OCI-LY1 (cell line): ENCODE measurements at regions not wholly inside any gene's neighbourhood (a gene's known extent, or its start where the extent isn't known, plus 50 kb on each side); places are given as distances from the start of the nearest gene placed in this dataset.
A peak's percentile ranks its signal among the peaks of the same experiment; 100 is the strongest.
"Not testable (repeated sequence)": the region's sequence is repeated elsewhere in the genome, so short reads cannot be mapped to it uniquely, and the experiment has no call there.

Source experiments
- H2AFZ ChIP-seq: fragments of 200-600 bp; sonication (generic), shearing (Covaris generic); 2 replicates; pipeline ENCODE4 v1.6.0; 2014; ENCODE audit warnings: antibody characterized with exemption, mild to moderate bottlenecking, low read length
- H3F3A ChIP-seq: fragments of 200-600 bp; sonication (generic), shearing (Covaris generic); 2 replicates; pipeline ENCODE4 v1.6.0; 2014; ENCODE audit warnings: mild to moderate bottlenecking, antibody characterized with exemption, low read length, moderate library complexity; ENCODE audit not compliant: insufficient read depth
- H3K27ac ChIP-seq: fragments of 200-600 bp; sonication (generic); 2 replicates; pipeline ENCODE4 v1.5.1; 2014; ENCODE audit warnings: low read length, mixed run types, mild to moderate bottlenecking, low read depth; ENCODE audit not compliant: poor library complexity, severe bottlenecking
- H3K27me3 ChIP-seq: fragments of 200-600 bp; sonication (generic); 2 replicates; pipeline ENCODE4 v1.6.0; 2014; ENCODE audit warnings: antibody characterized with exemption, mild to moderate bottlenecking, low read length, moderate library complexity; ENCODE audit not compliant: insufficient read depth
- H3K36me3 ChIP-seq: fragments of 200-600 bp; sonication (generic); 2 replicates; pipeline ENCODE4 v1.6.1; 2014; ENCODE audit warnings: mild to moderate bottlenecking, antibody characterized with exemption, low read length, moderate library complexity, mixed read lengths; ENCODE audit not compliant: insufficient read depth
- H3K4me1 ChIP-seq: fragments of 200-600 bp; sonication (generic); 2 replicates; pipeline ENCODE4 v1.5.1; 2014; ENCODE audit warnings: mild to moderate bottlenecking, low read length, moderate library complexity; ENCODE audit not compliant: insufficient read depth, severe bottlenecking
- H3K4me2 ChIP-seq: fragments of 200-600 bp; sonication (generic), shearing (Covaris generic); 2 replicates; pipeline ENCODE4 v1.6.1; 2014; ENCODE audit warnings: low read length
- H3K4me3 ChIP-seq: fragments of 200-600 bp; sonication (generic); 2 replicates; pipeline ENCODE4 v1.5.1; 2014; ENCODE audit warnings: low read length, low read depth, mild to moderate bottlenecking, mixed read lengths; ENCODE audit not compliant: poor library complexity, severe bottlenecking
- H3K79me2 ChIP-seq: fragments of 200-600 bp; shearing (Covaris generic); 2 replicates; pipeline ENCODE4 v1.6.1; 2016; ENCODE audit warnings: mixed run types, low read length, mixed read lengths; ENCODE audit not compliant: insufficient read depth
- H3K9ac ChIP-seq: fragments of 200-600 bp; sonication (generic), shearing (Covaris generic); 2 replicates; pipeline ENCODE4 v1.6.1; 2014; ENCODE audit warnings: mild to moderate bottlenecking, low read length, mixed read lengths
- H3K9me2 ChIP-seq: fragments of 200-600 bp; sonication (generic), shearing (Covaris generic); 2 replicates; pipeline ENCODE4 v1.6.1; 2014; ENCODE audit warnings: low read depth, mild to moderate bottlenecking, low read length, mixed read lengths
- H3K9me3 ChIP-seq: fragments of 200-600 bp; shearing (Covaris generic); 2 replicates; pipeline ENCODE4 v1.6.1; 2014; ENCODE audit warnings: low read length, mixed read lengths
- H4K20me1 ChIP-seq: fragments of 200-600 bp; sonication (generic), shearing (Covaris generic); 2 replicates; pipeline ENCODE4 v1.6.0; 2016; ENCODE audit warnings: mild to moderate bottlenecking, low read length; ENCODE audit not compliant: insufficient read depth
- CTCF ChIP-seq: fragments of 200-600 bp; sonication (generic), shearing (Covaris generic); IDR thresholded peaks from 2 replicates; pipeline ENCODE4 v1.5.1; 2017; ENCODE audit warnings: mild to moderate bottlenecking, antibody characterized with exemption, low read length, moderate library complexity, mixed read lengths
- EZH2 ChIP-seq: fragments of 200-600 bp; sonication (generic), shearing (Covaris generic); IDR thresholded peaks from 2 replicates; pipeline ENCODE4 v1.8.0; 2017; ENCODE audit warnings: borderline replicate concordance, mixed run types, mild to moderate bottlenecking, antibody characterized with exemption, low read length, moderate library complexity, mixed read lengths

- Histone ChIP-seq H3K4me2 (no peak overlapping the region), H3K79me2 (no peaks in the 10 kb centered on the region), H3K9me3 (no peaks in the 10 kb centered on the region), H3K36me3 (no peaks in the 10 kb centered on the region), H3F3A (no peaks in the 10 kb centered on the region), H3K9me2 (no peaks in the 10 kb centered on the region), H3K27ac (no peak overlapping the region), H4K20me1 (no peaks in the 10 kb centered on the region), H3K27me3 (no peaks in the 10 kb centered on the region), H2AFZ (no peak overlapping the region), H3K4me1 (no peaks in the 10 kb centered on the region), H3K4me3 (no peak overlapping the region), H3K9ac (no peak overlapping the region)
- TF ChIP-seq EZH2 = no peak
- no peak for TF ChIP-seq CTCF
Measured at GRCh38 chr16:6726621-6727020, 606.0 kb upstream of the RBFOX1 start.

GRCh38 chr16:6725634-6726331, 606.9 kb upstream of the RBFOX1 start:
- no peaks in the 10 kb centered on the region for H3K36me3 ChIP-seq
- H3K4me1 ChIP-seq = no peaks in the 10 kb centered on the region
- H2AFZ ChIP-seq = no peak overlapping the region
- no peaks in the 10 kb centered on the region for H3K27me3 ChIP-seq
- TF ChIP-seq CTCF = peak; percentile 35; the same call in 1 of the 2 replicates
- TF ChIP-seq EZH2 = no peak
- H3K79me2 ChIP-seq = no peaks in the 10 kb centered on the region
- H3K4me2 ChIP-seq = no peak overlapping the region
- H3K27ac ChIP-seq = no peak overlapping the region
- no peaks in the 10 kb centered on the region for H3F3A ChIP-seq
- no peak overlapping the region for H3K4me3 ChIP-seq
- H3K9me2 ChIP-seq = no peaks in the 10 kb centered on the region
- no peak overlapping the region for H3K9ac ChIP-seq
- H3K9me3 ChIP-seq = no peaks in the 10 kb centered on the region
- no peaks in the 10 kb centered on the region for H4K20me1 ChIP-seq

GRCh38 chr16:6725206-6725605, 607.4 kb upstream of the RBFOX1 start:
- H3K79me2 ChIP-seq, H3K4me2 ChIP-seq, H3K36me3 ChIP-seq, H4K20me1 ChIP-seq, H3K27ac ChIP-seq, H3K9me2 ChIP-seq, H2AFZ ChIP-seq, H3K9me3 ChIP-seq, H3F3A ChIP-seq, H3K4me1 ChIP-seq, H3K27me3 ChIP-seq, H3K9ac ChIP-seq, H3K4me3 ChIP-seq: not testable (repeated sequence)

- H3K4me2 ChIP-seq = no peak overlapping the region
- no peak overlapping the region for H3K9ac ChIP-seq
- H3K4me1 ChIP-seq = no peaks in the 10 kb centered on the region
- no peaks in the 10 kb centered on the region for H3K79me2 ChIP-seq
- H4K20me1 ChIP-seq = no peaks in the 10 kb centered on the region
- no peak overlapping the region for H3K4me3 ChIP-seq
- H3K27ac ChIP-seq = no peak overlapping the region
- H3F3A ChIP-seq = no peaks in the 10 kb centered on the region
- no peaks in the 10 kb centered on the region for H3K27me3 ChIP-seq
- no peaks in the 10 kb centered on the region for H3K9me2 ChIP-seq
- H2AFZ ChIP-seq = no peak overlapping the region
- H3K36me3 ChIP-seq = no peaks in the 10 kb centered on the region
- TF ChIP-seq CTCF = no peak
- TF ChIP-seq EZH2 = no peak
- H3K9me3 ChIP-seq = no peaks in the 10 kb centered on the region
Measured at GRCh38 chr16:6722786-6723185, 609.9 kb upstream of the RBFOX1 start.
